ENCODE measurements at regions not wholly inside any gene's neighbourhood (a gene's known extent, or its start where the extent isn't known, plus 50 kb on each side); places are given as distances from the start of the nearest gene placed in this dataset.

GRCh38 chr6:84461461-84461860 lies 234.0 kb upstream of the CEP162 start:
- no peak for DNase-seq

- no peak for DNase-seq
Measured at GRCh38 chr6:84460491-84460890, 233.0 kb upstream of the CEP162 start.

DNA sequence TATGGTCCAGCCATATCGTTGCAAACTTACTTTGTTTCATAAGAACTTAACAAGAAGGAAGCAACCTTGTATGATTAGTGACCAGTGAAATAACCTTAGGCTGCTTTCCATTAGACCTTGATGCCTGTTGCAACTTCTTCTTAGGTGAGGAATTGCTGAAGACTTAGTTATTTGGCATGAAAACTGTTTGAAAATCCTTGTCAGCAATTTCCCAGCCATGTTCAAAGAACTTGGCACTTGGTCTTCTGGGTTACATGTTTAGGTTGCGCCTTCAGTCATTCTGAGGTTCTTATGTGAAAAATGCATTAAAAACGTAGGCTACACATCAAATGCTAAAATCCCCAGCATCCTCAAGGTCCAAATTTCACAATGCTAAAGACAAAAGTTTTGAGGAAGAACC lies 232.0 kb upstream of the CEP162 start:
- DNase-seq: no peak

DNA sequence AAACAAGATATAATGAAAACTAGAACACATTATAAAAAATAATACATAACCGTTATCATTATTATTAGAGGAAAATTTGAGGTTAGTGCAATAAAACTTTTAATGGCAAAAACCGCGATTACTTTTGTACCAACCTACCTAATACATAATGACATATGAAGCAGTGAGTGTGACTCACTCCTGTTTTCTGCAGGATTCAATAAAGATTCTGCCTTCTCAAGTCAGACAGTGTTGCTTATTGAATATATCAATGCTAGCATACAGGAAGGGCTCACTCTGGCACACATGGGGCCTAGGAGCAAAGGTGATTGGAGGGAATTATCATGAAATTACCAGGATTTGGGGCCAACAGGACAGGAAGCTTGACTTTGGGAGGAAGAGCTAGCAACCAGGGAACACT lies 230.8 kb upstream of the CEP162 start:
- no peak for DNase-seq

DNA sequence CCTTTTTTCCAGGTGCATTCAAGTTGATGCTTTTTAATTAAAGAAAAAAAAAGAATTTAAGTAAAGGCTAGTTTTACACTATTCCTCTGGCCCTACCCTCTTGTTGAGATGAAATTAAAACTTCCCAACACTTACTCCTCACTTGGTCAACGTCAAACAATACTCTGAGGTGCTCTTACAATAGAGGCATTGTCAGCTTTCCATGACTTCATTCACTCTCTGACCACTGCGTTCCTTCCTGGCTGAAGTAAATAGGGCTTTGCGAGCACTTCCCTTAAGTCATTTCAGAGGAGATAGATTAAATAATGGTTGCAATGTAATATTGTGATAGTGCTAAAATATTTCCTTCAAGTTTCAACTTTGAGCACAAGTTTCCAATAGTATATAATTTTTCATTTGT lies 229.8 kb upstream of the CEP162 start:
- DNase-seq: no peak

DNA sequence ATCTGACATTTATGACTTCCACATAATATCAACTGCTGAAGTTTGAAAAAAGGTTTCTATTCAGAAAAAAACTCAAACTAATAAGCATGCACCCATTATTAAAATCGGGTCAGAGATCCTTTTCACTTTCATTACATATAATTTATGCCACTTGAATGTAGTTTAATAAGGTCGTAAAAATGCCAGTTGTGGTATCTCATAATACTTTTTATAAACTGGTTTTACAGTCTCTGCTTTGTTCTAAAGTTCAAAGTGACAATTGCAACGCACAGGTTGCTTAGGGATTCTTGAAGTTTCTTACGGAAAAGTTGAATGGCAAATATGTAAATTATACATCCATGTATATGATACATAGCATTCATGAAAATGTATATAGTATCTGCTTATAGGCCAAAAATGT lies 229.4 kb upstream of the CEP162 start:
- DNase-seq: no peak

DNA sequence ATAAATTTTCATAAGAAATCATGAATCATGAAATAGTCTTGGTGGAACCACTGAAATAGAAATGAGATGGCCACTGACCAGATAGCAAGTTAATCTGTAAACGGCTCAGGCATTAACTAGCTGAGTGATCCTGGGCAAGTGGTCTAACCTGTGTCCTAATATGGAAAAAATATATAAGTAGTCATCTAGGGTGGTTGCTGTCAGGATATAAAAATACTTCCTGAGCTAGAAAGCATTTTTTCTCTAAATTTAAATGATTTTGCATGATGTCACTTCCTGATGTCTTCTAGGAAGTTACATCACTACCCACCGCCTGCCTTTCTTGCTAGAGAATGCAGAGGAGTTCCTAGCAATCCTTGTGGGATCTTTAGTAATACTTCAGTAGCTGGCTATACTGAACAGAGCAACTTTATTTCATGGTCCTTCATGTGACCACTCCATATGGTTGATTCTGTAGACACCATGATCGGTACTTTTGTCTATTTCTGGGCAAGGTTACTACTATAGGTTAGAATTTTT lies 228.1 kb upstream of the CEP162 start:
- peak; percentile 32 for DNase-seq

- DNase-seq: peak; percentile 58
Measured at GRCh38 chr6:84453499-84453898, 226.1 kb upstream of the CEP162 start.

GRCh38 chr6:84450018-84450417 lies 222.6 kb upstream of the CEP162 start:
- no peak for DNase-seq

DNA sequence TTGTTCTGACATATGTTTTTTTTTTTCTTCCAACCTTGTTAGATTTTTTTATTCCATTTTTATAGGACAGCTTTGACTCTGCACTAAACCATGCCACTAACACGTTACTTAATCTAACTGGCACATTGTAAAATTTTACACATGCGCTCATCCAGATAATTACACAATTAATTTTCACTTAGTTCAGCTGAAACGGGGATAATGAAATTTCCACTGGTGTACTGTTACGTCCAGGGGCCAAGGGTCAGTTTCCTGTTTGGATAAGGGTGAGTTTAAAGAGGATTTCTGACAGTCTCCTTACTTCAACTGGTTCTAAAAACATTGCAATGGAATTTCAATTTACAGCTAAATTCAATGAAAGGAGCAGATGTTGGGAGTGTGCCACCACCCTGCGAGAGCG lies 221.8 kb upstream of the CEP162 start:
- DNase-seq: no peak

DNA sequence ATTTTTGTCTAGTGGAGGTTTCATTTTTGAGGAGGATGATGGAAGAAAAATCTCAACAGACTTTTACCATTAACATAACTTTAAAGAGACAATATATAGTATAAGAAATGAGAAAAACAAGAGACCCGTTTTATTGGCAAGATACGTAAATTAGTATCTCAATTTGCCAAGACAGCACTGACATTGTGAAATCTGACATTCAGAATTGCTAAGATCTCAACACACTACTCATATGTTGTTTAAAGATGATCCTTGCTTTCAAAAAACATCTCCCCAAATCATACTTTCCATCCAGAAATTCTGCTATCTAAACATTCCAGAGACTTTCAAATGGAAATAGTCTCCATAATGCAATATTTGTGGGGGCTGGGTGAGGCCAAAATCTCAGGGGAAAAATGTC lies 220.9 kb upstream of the CEP162 start:
- no peak for DNase-seq

DNA sequence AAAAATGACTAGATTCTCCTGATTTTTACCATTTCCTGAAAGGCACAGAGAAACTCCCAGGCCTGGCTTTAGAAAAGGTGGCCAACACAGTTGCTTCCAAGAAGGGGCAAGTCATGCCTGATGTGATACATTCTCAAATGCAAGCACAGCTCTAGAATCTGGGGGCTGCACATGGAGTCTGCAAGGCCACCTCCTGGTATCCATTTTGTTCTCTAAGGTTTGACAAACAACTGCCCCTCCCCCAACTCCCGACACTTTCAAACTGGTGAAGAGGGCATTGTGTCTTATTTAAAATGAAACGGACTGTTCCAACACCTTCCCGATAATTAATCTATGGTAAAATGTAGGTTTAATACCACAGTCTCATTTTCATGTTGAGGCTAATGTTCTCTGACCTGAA lies 220.2 kb upstream of the CEP162 start:
- no peak for DNase-seq

DNA sequence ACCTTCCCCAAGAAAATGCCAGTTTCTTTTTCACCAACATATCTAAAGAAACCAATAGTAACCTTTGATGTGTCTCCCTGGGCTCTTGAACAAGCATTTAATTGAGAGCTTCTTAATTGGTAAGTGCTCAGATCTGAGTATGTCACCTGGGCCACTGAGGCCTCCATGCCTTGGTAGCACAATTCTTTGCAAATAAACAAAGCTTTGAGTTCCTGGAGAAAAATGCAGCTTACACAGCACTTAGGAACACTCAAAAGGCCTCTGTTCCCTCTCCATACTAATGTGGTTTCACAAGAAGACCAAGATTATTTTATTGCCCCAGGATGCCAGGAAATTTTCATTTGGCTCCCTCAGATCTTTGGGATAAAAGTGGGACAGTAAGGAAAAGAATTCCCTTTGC lies 217.6 kb upstream of the CEP162 start:
- DNase-seq: no peak

- DNase-seq: peak; percentile 30
Measured at GRCh38 chr6:84442208-84442607, 214.8 kb upstream of the CEP162 start.

DNA sequence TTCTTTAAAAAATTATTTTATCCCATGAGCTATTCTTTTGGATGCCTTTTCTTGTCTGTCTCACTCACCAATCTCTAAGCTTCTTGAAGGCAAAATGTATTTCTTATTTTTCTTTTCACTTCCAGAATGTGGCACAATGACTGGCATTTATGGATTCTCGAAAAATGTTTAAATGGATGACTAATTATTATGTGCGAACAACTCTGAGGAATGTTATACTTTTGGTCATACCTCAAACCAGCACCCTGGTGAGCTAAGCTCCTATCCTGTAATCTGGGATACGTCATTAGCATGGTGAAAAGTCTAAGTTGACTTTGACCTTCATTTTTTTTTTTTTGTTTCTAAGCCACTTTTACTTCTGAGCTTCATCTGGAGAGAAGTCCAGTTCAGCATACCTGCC lies 214.0 kb upstream of the CEP162 start:
- DNase-seq: no peak

DNA sequence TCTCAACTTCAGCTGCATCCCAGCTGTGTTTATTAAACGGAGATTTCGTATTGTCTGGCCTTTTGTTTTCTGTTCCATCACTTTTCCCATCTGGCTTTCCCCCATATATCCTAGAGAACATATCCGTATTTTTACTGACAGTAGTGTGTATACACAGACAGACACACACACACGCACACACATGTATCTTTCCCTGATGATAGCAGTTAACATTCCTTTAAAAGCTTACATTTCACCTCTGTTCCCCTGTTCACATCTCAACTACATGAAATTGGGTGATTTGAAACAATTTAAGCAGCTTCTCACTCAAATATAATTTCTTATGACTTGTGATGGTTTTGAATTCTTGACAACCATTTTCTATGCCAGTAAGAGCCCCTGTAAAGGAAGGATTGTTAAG lies 207.1 kb upstream of the CEP162 start:
- no peak for DNase-seq

DNA sequence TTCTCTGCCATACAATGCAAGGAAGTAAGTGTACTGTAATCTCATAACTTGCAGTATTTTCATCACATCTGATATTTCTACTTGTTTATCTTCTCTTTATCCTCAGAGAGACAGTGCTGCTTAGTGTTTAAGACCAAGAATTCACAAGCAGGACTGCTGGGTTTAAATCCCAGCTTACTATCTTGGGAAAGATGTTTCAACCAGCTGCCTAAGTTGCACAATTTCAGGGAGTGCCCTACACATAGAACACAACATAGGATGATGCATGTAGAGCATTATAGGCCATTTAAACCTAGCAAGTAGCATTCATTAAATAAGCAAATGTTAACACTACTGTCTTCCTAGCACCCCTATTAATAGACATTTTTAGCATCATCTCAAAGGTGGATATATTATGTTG lies 205.2 kb upstream of the CEP162 start:
- peak; percentile 18 for DNase-seq

DNA sequence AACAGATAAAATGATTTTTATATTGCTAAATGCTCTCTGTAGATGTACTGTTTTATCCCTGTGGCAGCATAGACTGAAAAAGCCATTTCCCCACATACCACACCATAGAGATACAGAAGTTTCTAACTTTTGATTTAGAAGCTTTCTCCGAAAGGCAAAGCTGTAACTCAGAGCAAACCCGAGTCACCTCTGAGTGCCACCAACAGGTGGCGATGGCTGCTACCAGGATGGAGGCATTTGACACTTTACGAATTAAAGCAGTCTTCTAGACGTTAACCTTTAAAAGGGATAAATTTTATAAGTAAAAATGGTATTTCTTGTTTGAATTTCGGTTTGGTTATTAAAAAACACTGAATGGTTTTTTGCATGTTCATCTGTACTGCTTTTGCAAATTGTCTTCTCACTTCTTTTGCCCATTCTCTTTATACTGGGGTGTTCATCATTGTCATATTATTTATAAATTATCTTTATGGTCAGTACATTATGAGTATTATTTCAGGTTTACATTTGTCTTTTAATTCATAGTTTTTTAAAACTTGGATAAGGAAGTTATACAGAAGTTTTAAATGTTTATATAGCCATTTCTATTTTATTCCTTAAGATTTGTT lies 201.0 kb upstream of the CEP162 start:
- DNase-seq: peak; percentile 58

DNA sequence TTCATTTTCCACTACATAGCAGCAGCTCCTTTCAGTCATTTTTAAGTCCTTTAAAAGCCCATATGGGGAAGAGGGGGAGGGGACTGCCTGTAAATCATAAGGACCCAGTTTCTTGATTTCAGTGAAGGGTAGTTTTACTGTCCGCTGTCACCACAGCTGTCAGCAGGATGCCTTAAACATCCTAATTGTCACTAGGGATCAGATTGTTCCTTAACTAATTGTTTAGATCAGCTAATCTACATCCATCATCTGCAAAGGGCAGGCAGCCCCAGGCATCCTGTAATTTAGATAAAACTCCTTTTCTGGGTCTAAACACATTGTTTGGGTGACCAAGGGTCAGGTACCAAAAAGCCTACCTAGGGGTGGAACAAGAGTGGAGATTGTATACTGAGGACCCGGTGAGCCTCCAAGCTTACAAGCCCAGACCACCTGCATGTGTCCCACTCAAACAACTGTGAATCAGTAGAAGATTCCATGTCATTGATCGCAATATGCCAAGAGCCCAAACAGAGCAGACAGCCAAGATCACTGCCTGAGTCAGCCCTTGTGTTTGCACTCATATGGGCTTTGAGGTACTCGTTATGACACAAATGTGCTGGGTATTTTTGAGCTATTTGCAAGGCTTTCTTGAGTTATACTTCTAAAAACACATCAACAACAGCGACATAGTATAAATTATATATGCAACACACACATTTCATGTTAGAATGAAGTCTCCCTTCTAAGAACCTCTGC lies 198.7 kb upstream of the CEP162 start:
- DNase-seq: no peak

DNA sequence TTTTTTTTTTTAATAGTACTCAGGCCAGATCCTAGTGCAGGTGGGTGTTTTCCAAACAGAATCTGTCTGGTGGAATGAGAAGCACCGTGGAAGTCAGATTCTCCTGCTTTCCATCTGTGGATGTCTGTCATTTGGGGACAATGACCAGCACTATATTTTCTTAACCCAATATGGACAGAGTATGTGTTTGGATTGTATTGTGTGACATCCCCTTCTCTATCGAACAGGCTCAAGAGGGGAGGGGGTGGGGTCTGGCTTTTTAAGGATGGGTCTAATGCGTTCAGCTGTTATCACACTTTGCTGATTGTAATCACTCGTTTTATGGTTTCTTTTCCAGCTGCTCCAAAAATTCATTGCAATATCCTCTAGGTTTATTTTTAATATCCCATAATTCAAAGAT lies 197.5 kb upstream of the CEP162 start:
- DNase-seq: no peak

GRCh38 chr6:84422380-84422968 lies 195.0 kb upstream of the CEP162 start:
- DNase-seq: peak; percentile 40

DNA sequence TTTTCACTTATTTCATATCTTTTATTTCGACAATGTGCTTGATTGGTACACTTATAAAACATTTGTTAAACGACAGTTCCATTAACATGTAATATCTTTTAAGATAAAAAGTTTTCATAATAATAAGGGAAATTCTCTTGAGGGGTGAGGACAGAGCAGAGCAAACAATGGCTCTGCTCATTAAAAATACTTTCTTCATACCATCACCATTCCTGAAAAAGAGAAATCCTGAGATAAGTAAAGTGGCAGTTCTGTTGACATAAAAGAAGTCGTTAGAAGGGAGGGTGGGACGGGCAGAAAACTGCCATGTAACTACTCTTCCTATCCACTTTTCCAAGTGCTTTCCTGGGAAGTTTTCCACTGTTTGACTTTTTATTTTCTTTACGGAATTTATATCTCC lies 193.6 kb upstream of the CEP162 start:
- no peak for DNase-seq

DNA sequence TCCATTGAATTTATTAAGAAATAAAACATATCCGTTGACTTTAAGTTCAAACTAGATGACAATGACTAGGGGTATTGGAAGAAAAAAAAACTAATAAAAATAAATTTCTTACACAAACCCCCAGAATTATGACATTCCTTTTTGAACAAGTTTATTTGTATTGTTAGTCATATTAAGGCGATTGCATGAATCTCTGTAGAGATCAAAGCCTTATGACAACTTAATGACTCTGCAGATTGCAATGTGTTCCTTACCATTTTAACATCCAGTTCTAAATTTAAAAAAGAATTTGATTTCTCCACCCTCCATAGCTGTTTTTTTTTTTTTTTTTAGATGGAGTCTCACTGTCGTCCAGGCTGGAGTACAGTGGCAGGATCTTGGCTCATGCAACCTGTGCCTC lies 189.8 kb upstream of the CEP162 start:
- peak; percentile 69 for DNase-seq

- no peak for DNase-seq
Measured at GRCh38 chr6:84416043-84416657, 188.7 kb upstream of the CEP162 start.

Data from fibroblast of skin of right quadriceps (primary cell).